Stomach (tissue), 8 donors: ENCODE measurements at regions not wholly inside any gene's neighbourhood (a gene's known extent, or its start where the extent isn't known, plus 50 kb on each side); places are given as distances from the start of the nearest gene placed in this dataset.

Experiments
- DNase-seq, 2 donors: peaks; one replicate each; pipeline versions ENCODE4 v3.0.0 to v3.0.0-alpha.2; 2013 to 2019
- H3K27ac ChIP-seq, 5 donors: fragments of 200-600 bp in 4 of 5; sonication (generic) in 4 of 5; one replicate each; pipeline ENCODE4 v1.5.1; 2013 to 2019; ENCODE audit warnings: mild to moderate bottlenecking in 1 of 5, moderate library complexity in 1 of 5
- H3K27me3 ChIP-seq, 3 donors: fragments of 200-600 bp; sonication (generic); one replicate each; pipeline ENCODE4 v1.5.1; 2017 to 2019; ENCODE audit warnings: mixed run types in 1 of 3
- H3K36me3 ChIP-seq, 4 donors: fragments of 200-600 bp; sonication (generic); 1 replicate in 3 of 4; 2 replicates in 1 of 4; pipeline ENCODE4 v1.5.1; 2016 to 2019
- H3K4me1 ChIP-seq, 4 donors: fragments of 200-600 bp; sonication (generic); one replicate each; pipeline ENCODE4 v1.5.1; 2016 to 2019
- H3K4me3 ChIP-seq, 4 donors: fragments of 200-600 bp; sonication (generic) in 3 of 4; one replicate each; pipeline ENCODE4 v1.5.1; 2016 to 2019; ENCODE audit warnings: mild to moderate bottlenecking in 1 of 4
- H3K9me3 ChIP-seq, 4 donors: fragments of 200-600 bp; sonication (generic); one replicate each; pipeline ENCODE4 v1.5.1; 2016 to 2019
- EP300 ChIP-seq: sonication (generic); formaldehyde crosslinking; IDR thresholded peaks from one replicate; pipeline ENCODE4 v1.6.1; 2017; ENCODE audit warnings: antibody characterized with exemption
- POLR2A ChIP-seq, 4 donors: fragments of 450-650 bp; IDR thresholded peaks; one replicate each; pipeline ENCODE4 v1.6.1; 2016; ENCODE audit warnings: antibody characterized with exemption in 4 of 4, control low read depth in 2 of 4, mild to moderate bottlenecking in 1 of 4, moderate library complexity in 1 of 4
- POLR2AphosphoS5 ChIP-seq, 3 donors: sonication (generic); formaldehyde crosslinking; IDR thresholded peaks; one replicate each; pipeline ENCODE4 v1.6.1; 2016; ENCODE audit warnings: antibody characterized with exemption in 3 of 3
- WGBS, 5 donors: extraction: QIAGEN DNeasy Blood & Tissue Kit in 3 of 5; methylation state at CpG; one replicate each; pipeline versions ENCODE4 v1.1.5 to v1.1.7; 2013 to 2018; 5-methylcytosine and 5-hydroxymethylcytosine counted together
- intact Hi-C: fragments of 100-400 bp; cut with DNase I; formaldehyde crosslinking; loops from one replicate; pipeline ENCODE4 v1.15.1; 2023; ENCODE audit warnings: low total_unique reads
- TF ChIP-seq, protein P1 (sequence below), 7 experiments: fragments of 450-650 bp in 4 of 7; fragments of 200-600 bp in 3 of 7; sonication (generic) in 3 of 7; IDR thresholded peaks; one replicate each; pipeline ENCODE4 v1.5.1; 2016 to 2019; ENCODE audit warnings: antibody characterized with exemption in 7 of 7, control low read depth in 2 of 7, mild to moderate bottlenecking in 1 of 7
- donor health status: healthy with polysubstance abuse.
- donor health status: Bipolar disorder and iron deficiency.
- donor health status: healthy.

DNA sequence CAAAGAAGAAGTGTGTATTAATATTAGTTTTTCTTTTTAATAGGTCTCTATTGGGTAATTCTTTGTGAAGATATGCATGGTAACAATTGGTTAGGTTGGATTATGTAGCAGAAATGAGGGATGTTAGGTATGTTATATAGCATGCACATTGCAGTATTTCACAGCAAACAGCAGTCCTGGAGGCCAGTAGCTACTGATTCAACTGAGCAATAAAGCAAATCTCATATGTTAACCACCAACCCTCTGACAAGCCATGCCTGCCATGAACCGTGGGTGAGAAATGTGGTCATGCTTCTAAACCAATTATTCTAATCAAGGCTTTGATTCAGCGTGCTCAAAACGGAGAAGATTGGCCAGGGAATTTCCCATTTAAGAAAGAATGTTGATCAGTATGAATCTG lies 313.0 kb upstream of the CDH6 start:
- Histone ChIP-seq H3K4me3 (no peak overlapping the region), H3K36me3 (no peaks in the 10 kb centered on the region), H3K27me3 (no peaks in the 10 kb centered on the region), H3K27ac (no peak overlapping the region), H3K4me1 (no peaks in the 10 kb centered on the region), H3K9me3 (no peaks in the 10 kb centered on the region)
- no peak for TF ChIP-seq POLR2A (IDR thresholded peaks at IDR 0.05)
- TF ChIP-seq EP300 = no peak
- TF ChIP-seq, protein P1, sequence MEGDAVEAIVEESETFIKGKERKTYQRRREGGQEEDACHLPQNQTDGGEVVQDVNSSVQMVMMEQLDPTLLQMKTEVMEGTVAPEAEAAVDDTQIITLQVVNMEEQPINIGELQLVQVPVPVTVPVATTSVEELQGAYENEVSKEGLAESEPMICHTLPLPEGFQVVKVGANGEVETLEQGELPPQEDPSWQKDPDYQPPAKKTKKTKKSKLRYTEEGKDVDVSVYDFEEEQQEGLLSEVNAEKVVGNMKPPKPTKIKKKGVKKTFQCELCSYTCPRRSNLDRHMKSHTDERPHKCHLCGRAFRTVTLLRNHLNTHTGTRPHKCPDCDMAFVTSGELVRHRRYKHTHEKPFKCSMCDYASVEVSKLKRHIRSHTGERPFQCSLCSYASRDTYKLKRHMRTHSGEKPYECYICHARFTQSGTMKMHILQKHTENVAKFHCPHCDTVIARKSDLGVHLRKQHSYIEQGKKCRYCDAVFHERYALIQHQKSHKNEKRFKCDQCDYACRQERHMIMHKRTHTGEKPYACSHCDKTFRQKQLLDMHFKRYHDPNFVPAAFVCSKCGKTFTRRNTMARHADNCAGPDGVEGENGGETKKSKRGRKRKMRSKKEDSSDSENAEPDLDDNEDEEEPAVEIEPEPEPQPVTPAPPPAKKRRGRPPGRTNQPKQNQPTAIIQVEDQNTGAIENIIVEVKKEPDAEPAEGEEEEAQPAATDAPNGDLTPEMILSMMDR (IDR thresholded peaks at IDR 0.05) = no peak
- no peak for TF ChIP-seq POLR2AphosphoS5 (IDR thresholded peaks at IDR 0.05)
- 69 to 84% (median 74%) methylated on average over 3 of the region's 3 CpGs for WGBS, 5 donors
- intact Hi-C loops = no loop called here
- no peak for DNase-seq

DNA sequence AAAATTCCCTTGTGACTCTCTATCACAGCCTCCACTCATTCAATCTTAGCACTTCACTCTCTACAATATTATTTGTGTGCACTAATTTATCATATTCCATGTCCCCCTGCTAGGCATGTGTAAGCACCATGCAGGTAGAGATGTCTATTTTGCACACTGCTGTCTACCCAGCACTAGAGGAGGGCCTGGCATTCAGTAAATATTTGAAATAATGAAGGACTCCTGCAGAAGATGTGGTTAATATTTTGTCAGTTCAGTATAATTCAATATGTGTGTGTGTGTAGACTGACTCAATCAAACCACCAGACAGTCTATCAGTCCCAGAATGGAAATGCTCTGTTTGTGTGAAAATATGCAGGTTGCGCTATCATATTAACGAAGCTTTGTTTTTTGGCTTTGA lies 313.6 kb upstream of the CDH6 start:
- Histone ChIP-seq H3K36me3 (no peaks in the 10 kb centered on the region), H3K4me3 (no peak overlapping the region), H3K4me1 (no peaks in the 10 kb centered on the region), H3K9me3 (no peaks in the 10 kb centered on the region), H3K27me3 (no peaks in the 10 kb centered on the region), H3K27ac (no peak overlapping the region)
- intact Hi-C loops = no loop called here
- no peak for TF ChIP-seq EP300
- no peak for TF ChIP-seq POLR2A (IDR thresholded peaks at IDR 0.05)
- TF ChIP-seq, protein P1 (IDR thresholded peaks at IDR 0.05) = no peak
- no peak for TF ChIP-seq POLR2AphosphoS5 (IDR thresholded peaks at IDR 0.05)
- no peak for DNase-seq
- 93 to 95% (median 94%) methylated on average over 2 of the region's 2 CpGs for WGBS, 5 donors

DNA sequence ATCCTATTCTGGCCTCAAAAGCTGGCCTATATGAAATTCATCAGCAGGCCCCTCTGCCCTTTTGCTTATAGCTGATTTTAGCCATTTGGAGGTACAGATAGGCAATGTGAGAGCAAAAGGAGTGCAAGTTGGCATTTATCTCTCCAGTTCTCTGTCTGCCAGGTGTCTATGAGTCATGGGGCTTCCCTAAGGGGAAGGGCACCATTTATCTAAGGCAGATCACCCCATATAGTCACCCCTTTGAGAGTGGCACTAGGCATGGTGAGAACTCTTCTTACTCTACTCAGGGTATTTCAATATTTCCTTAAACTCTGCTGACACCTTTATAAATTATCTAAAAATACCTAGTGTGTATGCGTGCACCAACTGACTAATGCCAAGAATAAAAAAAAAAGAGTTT lies 314.7 kb upstream of the CDH6 start:
- TF ChIP-seq EP300 (no peak), POLR2A (IDR thresholded peaks at IDR 0.05) (no peak)
- TF ChIP-seq, protein P1 (IDR thresholded peaks at IDR 0.05) = no peak
- no peak for DNase-seq
- intact Hi-C loops = no loop called here
- WGBS, 5 donors = 81 to 95% (median 89%) methylated on average over 1 of the region's 1 CpG
- H3K27ac ChIP-seq = no peak overlapping the region
- no peaks in the 10 kb centered on the region for H3K27me3 ChIP-seq
- H3K4me3 ChIP-seq = no peak overlapping the region
- no peaks in the 10 kb centered on the region for H3K36me3 ChIP-seq
- no peaks in the 10 kb centered on the region for H3K4me1 ChIP-seq
- no peaks in the 10 kb centered on the region for H3K9me3 ChIP-seq

DNA sequence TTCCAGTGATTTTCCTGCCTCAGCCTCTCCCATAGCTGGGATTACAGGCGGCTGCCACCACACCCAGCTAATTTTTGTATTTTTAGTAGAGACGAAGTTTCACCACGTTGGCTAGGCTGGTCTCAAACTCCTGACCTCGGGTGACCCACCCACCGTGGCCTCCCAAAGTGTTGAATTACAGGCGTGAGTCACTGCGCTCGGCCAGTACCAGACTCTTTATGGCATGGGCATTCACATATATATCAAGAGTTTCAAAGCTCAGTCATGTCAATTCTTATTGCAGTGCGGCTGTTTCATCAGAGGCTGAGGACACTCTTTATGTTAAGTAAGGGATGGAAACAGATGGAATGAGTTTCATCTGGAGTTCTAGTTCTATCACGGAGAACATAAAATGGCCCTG lies 315.2 kb upstream of the CDH6 start:
- 84 to 91% (median 89%) methylated on average over 10 of the region's 10 CpGs for WGBS, 5 donors
- H3K27ac ChIP-seq = no peak overlapping the region
- no peaks in the 10 kb centered on the region for H3K9me3 ChIP-seq
- no peak for DNase-seq
- no peaks in the 10 kb centered on the region for H3K27me3 ChIP-seq
- H3K4me3 ChIP-seq = no peak overlapping the region
- no peak for TF ChIP-seq POLR2AphosphoS5 (IDR thresholded peaks at IDR 0.05)
- TF ChIP-seq, protein P1 (IDR thresholded peaks at IDR 0.05) = no peak
- TF ChIP-seq EP300 = no peak
- TF ChIP-seq POLR2A (IDR thresholded peaks at IDR 0.05) = no peak
- H3K4me1 ChIP-seq = no peaks in the 10 kb centered on the region
- intact Hi-C loops = no loop called here
- no peaks in the 10 kb centered on the region for H3K36me3 ChIP-seq
